K562 (cell line): ENCODE measurements at regions not wholly inside any gene's neighbourhood (a gene's known extent, or its start where the extent isn't known, plus 50 kb on each side); places are given as distances from the start of the nearest gene placed in this dataset.

Source experiments
- ESRRA ChIP-seq: fragments of 450-650 bp; IDR thresholded peaks from 2 replicates; pipeline ENCODE4 v1.6.1; 2014; ENCODE audit warnings: low read depth, mild to moderate bottlenecking, moderate library complexity, borderline replicate concordance
- EZH2 ChIP-seq: IDR thresholded peaks from 2 replicates; pipeline ENCODE4 v1.6.1; 2012; ENCODE audit warnings: low read depth, mild to moderate bottlenecking, inconsistent platforms, low read length, borderline replicate concordance
- FOXM1 ChIP-seq, 2 experiments: fragments of 450-650 bp in 1 of 2; sonication (generic) in 1 of 2; formaldehyde crosslinking in 1 of 2; IDR thresholded peaks; 2 replicates each; pipeline versions ENCODE4 v1.6.1 to v1.9.0; 2017 to 2022; ENCODE audit warnings: low read depth in 2 of 2, mild to moderate bottlenecking in 2 of 2, missing genetic modification reagents in 1 of 2, moderate library complexity in 1 of 2
- KAT2B ChIP-seq: IDR thresholded peaks from one replicate; pipeline ENCODE4 v1.6.1; 2012; ENCODE audit warnings: low read depth, mild to moderate bottlenecking, control low read depth, inconsistent platforms, low read length, moderate library complexity
- KDM1A ChIP-seq, 2 experiments: fragments of 450-650 bp; IDR thresholded peaks; 2 replicates each; pipeline ENCODE4 v1.6.1; 2016; ENCODE audit warnings: mild to moderate bottlenecking in 2 of 2
- PHTF2 ChIP-seq: fragments of 250-450 bp; sonication (Bioruptor Pico); IDR thresholded peaks from 2 replicates; pipeline ENCODE4 v1.5.0; 2021; ENCODE audit warnings: mild to moderate bottlenecking
- RCOR1 ChIP-seq, 2 experiments: IDR thresholded peaks; 2 replicates each; pipeline ENCODE4 v1.6.1; 2012; ENCODE audit warnings: low read depth in 2 of 2, low read length in 2 of 2, borderline replicate concordance in 1 of 2, improper control_type of control experiment in 1 of 2
- REST ChIP-seq, 2 experiments: fragments of 450-650 bp; formaldehyde crosslinking in 1 of 2; IDR thresholded peaks; 2 replicates each; pipeline versions ENCODE4 v1.4.0 to v1.6.1; 2014 to 2020; ENCODE audit warnings: mild to moderate bottlenecking in 2 of 2, borderline replicate concordance in 1 of 2, low read depth in 1 of 2

GRCh38 chr9:89658401-89658800 is 53.6 kb downstream of the GADD45G start:
- TF ChIP-seq PHTF2 (no peak), RCOR1 (IDR thresholded peaks at IDR 0.05; ENCODE audit: borderline replicate concordance in 1 of 2, low read depth in 2 of 2, low read length in 2 of 2) (no peak), EZH2 (no peak), ESRRA (no peak), KAT2B (no peak), FOXM1 (IDR thresholded peaks at IDR 0.05; ENCODE audit: low read depth) (no peak), FOXM1 (CRISPR knock-in tag; IDR thresholded peaks at IDR 0.05; ENCODE audit: low read depth) (no peak), KDM1A (IDR thresholded peaks at IDR 0.05) (no peak), REST (IDR thresholded peaks at IDR 0.05; ENCODE audit: borderline replicate concordance) (no peak), REST (CRISPR knock-in tag; IDR thresholded peaks at IDR 0.05; ENCODE audit: low read depth) (no peak)
